Fibroblast of peridontal ligament (primary cell): ENCODE measurements at regions not wholly inside any gene's neighbourhood (a gene's known extent, or its start where the extent isn't known, plus 50 kb on each side); places are given as distances from the start of the nearest gene placed in this dataset.
"Not testable (repeated sequence)": the region's sequence is repeated elsewhere in the genome, so short reads cannot be mapped to it uniquely, and the experiment has no call there.

Source experiments
- DNase-seq: peaks from one replicate; pipeline ENCODE4 v3.0.0-alpha.2; 2010; ENCODE audit errors: extremely low read depth

GRCh38 chrX:74251006-74251930 is 52.7 kb upstream of the ZCCHC13 start:
- DNase-seq, result peak; percentile 62

GRCh38 chrX:74250574-74250973 is 53.4 kb upstream of the ZCCHC13 start:
- DNase-seq, result no peak

GRCh38 chrX:74249963-74250362 is 54.0 kb upstream of the ZCCHC13 start:
- DNase-seq, result no peak

GRCh38 chrX:74248889-74249288 is 55.1 kb upstream of the ZCCHC13 start:
- DNase-seq, result no peak

- DNase-seq, result peak; percentile 31
Measured at GRCh38 chrX:74246524-74246923, 57.5 kb upstream of the ZCCHC13 start.

GRCh38 chrX:74242484-74243138 is 61.4 kb upstream of the ZCCHC13 start:
- no peak for DNase-seq

- peak; percentile 14 for DNase-seq
Measured at GRCh38 chrX:74242050-74242449, 61.9 kb upstream of the ZCCHC13 start.

GRCh38 chrX:74238771-74239170 is 65.2 kb upstream of the ZCCHC13 start:
- DNase-seq, result no peak

- no peak for DNase-seq
Measured at GRCh38 chrX:74234818-74235217, 69.2 kb upstream of the ZCCHC13 start.

- peak; percentile 6 for DNase-seq
Measured at GRCh38 chrX:74232859-74233258, 71.1 kb upstream of the ZCCHC13 start.

GRCh38 chrX:74231625-74232024 is 72.4 kb upstream of the ZCCHC13 start:
- DNase-seq, result no peak

GRCh38 chrX:74230094-74230493 is 73.9 kb upstream of the ZCCHC13 start:
- DNase-seq, result no peak

- DNase-seq, result no peak
Measured at GRCh38 chrX:74225111-74225510, 78.9 kb upstream of the ZCCHC13 start.

GRCh38 chrX:74220277-74220676 is 83.7 kb upstream of the ZCCHC13 start:
- no peak for DNase-seq

GRCh38 chrX:74218895-74219294 is 85.1 kb upstream of the ZCCHC13 start:
- DNase-seq, result no peak

GRCh38 chrX:74216421-74216820 is 87.6 kb upstream of the ZCCHC13 start:
- no peak for DNase-seq

GRCh38 chrX:74211911-74212310 is 92.1 kb upstream of the ZCCHC13 start:
- DNase-seq, result no peak

GRCh38 chrX:74207539-74207938 is 96.4 kb upstream of the ZCCHC13 start:
- DNase-seq, result no peak

GRCh38 chrX:74195605-74196004 is 108.4 kb upstream of the ZCCHC13 start:
- no peak for DNase-seq

- DNase-seq, result no peak
Measured at GRCh38 chrX:74195120-74195519, 108.9 kb upstream of the ZCCHC13 start.

- peak; percentile 15 for DNase-seq
Measured at GRCh38 chrX:74187211-74187610, 116.8 kb upstream of the ZCCHC13 start.

GRCh38 chrX:74183047-74183446 is 120.9 kb upstream of the ZCCHC13 start:
- DNase-seq, result not testable (repeated sequence)

GRCh38 chrX:74181976-74182375 is 122.0 kb upstream of the ZCCHC13 start:
- not testable (repeated sequence) for DNase-seq
